Hepatocyte (in vitro differentiated cells): ENCODE measurements at regions not wholly inside any gene's neighbourhood (a gene's known extent, or its start where the extent isn't known, plus 50 kb on each side); places are given as distances from the start of the nearest gene placed in this dataset.

Source experiments
- EZH2 ChIP-seq: fragments of 200-600 bp; sonication (generic); IDR thresholded peaks from 2 replicates; pipeline ENCODE4 v1.6.1; 2016; ENCODE audit warnings: antibody characterized with exemption, mild to moderate bottlenecking, borderline replicate concordance
- TF ChIP-seq, protein P1 (sequence below): fragments of 200-600 bp; sonication (generic); IDR thresholded peaks from 2 replicates; pipeline ENCODE4 v1.5.1; 2016; ENCODE audit warnings: antibody characterized with exemption, mild to moderate bottlenecking; ENCODE audit not compliant: poor library complexity

DNA sequence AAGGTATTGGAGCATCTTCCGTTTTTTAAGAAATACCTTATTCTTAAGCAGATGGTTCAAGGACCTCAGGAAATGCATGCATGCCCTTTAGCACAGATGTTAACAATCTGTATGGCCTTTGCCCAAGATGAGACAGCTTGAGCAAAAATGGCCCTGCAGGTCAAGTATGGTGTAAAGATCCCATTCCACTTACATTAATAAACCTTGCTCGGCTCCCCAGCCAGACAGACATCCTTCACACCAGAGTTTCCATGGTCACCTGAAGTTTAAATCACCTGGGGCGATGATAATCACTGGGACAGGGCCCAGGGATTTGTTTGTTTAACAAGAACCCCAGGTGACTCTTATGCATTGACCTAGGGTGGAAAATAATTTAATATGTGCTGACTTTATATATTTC lies 287.0 kb upstream of the NOCT start:
- TF ChIP-seq, protein P1, sequence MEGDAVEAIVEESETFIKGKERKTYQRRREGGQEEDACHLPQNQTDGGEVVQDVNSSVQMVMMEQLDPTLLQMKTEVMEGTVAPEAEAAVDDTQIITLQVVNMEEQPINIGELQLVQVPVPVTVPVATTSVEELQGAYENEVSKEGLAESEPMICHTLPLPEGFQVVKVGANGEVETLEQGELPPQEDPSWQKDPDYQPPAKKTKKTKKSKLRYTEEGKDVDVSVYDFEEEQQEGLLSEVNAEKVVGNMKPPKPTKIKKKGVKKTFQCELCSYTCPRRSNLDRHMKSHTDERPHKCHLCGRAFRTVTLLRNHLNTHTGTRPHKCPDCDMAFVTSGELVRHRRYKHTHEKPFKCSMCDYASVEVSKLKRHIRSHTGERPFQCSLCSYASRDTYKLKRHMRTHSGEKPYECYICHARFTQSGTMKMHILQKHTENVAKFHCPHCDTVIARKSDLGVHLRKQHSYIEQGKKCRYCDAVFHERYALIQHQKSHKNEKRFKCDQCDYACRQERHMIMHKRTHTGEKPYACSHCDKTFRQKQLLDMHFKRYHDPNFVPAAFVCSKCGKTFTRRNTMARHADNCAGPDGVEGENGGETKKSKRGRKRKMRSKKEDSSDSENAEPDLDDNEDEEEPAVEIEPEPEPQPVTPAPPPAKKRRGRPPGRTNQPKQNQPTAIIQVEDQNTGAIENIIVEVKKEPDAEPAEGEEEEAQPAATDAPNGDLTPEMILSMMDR: no peak
- no peak for TF ChIP-seq EZH2
